ENCODE measurements at regions not wholly inside any gene's neighbourhood (a gene's known extent, or its start where the extent isn't known, plus 50 kb on each side); places are given as distances from the start of the nearest gene placed in this dataset.

GRCh38 chr11:116534270-116534975 is 238.4 kb downstream of the BUD13 start:
- CTCF ChIA-PET, result no interaction called here
- no peak for TF ChIP-seq CTCF (IDR thresholded peaks at IDR 0.05; ENCODE audit: low read depth, low read length)
- DNase-seq (ENCODE audit: low read depth, low spot score), result no peak

DNA sequence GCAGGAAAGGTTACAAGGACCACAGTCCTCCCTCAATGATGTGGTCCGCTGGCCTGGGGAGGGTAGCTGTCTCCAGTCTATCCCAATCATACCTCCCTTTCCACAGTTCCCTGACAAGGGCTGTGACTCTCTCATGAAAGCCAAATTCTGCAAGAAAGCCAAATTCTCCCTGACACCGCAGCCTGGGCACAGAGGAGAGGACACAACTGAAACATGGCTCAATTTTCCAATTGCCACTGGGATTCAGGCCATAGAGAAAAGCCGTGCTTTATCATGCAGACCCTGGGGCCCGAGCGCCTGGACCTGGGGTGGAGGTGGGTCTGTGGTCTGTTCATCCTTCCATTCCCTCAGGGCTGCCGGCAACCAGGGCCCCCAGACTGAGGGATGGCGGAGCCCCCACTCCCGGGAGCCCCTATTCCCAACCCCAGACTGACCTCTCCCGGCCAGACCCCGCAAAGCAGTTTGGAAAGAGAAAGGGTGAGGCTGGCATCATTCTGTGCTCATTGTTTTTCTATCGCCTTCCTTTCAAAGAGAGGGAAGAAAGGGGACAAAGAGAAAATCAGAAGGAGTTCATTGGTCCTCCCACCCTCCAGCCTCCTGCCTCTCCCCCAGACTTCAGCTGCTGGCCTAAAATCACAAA is 239.5 kb downstream of the BUD13 start:
- Histone ChIP-seq H3K4me3 (ENCODE audit: low read depth, low read length) (no peak overlapping the region), H3K27ac (ENCODE audit: low read depth, low read length) (no peak overlapping the region), H3K9me3 (ENCODE audit: control insufficient read depth, insufficient read depth, low read length) (no peaks in the 10 kb centered on the region), H3K27me3 (ENCODE audit: control insufficient read depth, insufficient read depth, low read length) (peaks cover 9% of the 10 kb centered on the region)
- no peak for TF ChIP-seq CTCF (IDR thresholded peaks at IDR 0.05; ENCODE audit: low read depth, low read length)
- ChIA-PET POLR2A (no interaction called here), CTCF (no interaction called here)
- DNase-seq (ENCODE audit: low read depth, low spot score), result no peak

More at GRCh38 chr11:116534270-116534975, 238.4 kb downstream of the BUD13 start:
- Histone ChIP-seq H3K27me3 (ENCODE audit: control insufficient read depth, insufficient read depth, low read length) (peaks cover 11% of the 10 kb centered on the region), H3K27ac (ENCODE audit: low read depth, low read length) (no peak overlapping the region), H3K9me3 (ENCODE audit: control insufficient read depth, insufficient read depth, low read length) (no peaks in the 10 kb centered on the region), H3K4me3 (ENCODE audit: low read depth, low read length) (no peak overlapping the region)
- POLR2A ChIA-PET, result no interaction called here

- Histone ChIP-seq H3K4me3 (ENCODE audit: low read depth, low read length) (no peak overlapping the region), H3K9me3 (ENCODE audit: control insufficient read depth, insufficient read depth, low read length) (no peaks in the 10 kb centered on the region), H3K27me3 (ENCODE audit: control insufficient read depth, insufficient read depth, low read length) (peaks cover 9% of the 10 kb centered on the region), H3K27ac (ENCODE audit: low read depth, low read length) (no peak overlapping the region)
- POLR2A ChIA-PET, result no interaction called here
- no peak for TF ChIP-seq CTCF (IDR thresholded peaks at IDR 0.05; ENCODE audit: low read depth, low read length)
- no peak for DNase-seq (ENCODE audit: low read depth, low spot score)
- CTCF ChIA-PET, result no interaction called here
Observed at GRCh38 chr11:116532066-116532465, 240.7 kb downstream of the BUD13 start.

GRCh38 chr11:116530705-116531104 is 242.1 kb downstream of the BUD13 start:
- Histone ChIP-seq H3K27ac (ENCODE audit: low read depth, low read length) (no peak overlapping the region), H3K9me3 (ENCODE audit: control insufficient read depth, insufficient read depth, low read length) (no peaks in the 10 kb centered on the region), H3K27me3 (ENCODE audit: control insufficient read depth, insufficient read depth, low read length) (peaks cover 9% of the 10 kb centered on the region), H3K4me3 (ENCODE audit: low read depth, low read length) (no peak overlapping the region)
- DNase-seq (ENCODE audit: low read depth, low spot score), result no peak
- no peak for TF ChIP-seq CTCF (IDR thresholded peaks at IDR 0.05; ENCODE audit: low read depth, low read length)
- ChIA-PET CTCF (no interaction called here), POLR2A (no interaction called here)

DNA sequence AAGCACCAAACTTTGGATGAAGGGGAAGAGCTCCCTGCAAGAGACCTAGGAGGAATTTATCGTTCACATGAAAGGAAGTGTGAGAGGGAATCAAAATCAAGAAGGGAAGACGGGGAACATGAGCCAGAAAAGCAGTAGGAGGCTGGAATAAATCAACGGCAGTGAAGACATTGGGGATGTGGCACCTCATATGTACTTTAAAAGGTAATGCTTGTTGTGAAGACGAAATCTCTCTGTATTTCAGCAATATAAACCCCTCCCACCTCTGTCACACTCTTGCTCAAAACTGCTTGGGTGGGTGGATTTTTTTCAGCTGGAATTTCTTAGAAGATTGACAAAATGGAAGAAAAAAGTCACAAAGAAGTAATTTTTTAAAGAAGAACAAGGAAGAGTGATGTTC is 243.5 kb downstream of the BUD13 start:
- TF ChIP-seq CTCF (IDR thresholded peaks at IDR 0.05; ENCODE audit: low read depth, low read length), result no peak
- Histone ChIP-seq H3K27me3 (ENCODE audit: control insufficient read depth, insufficient read depth, low read length) (peaks cover 9% of the 10 kb centered on the region), H3K9me3 (ENCODE audit: control insufficient read depth, insufficient read depth, low read length) (no peaks in the 10 kb centered on the region), H3K4me3 (ENCODE audit: low read depth, low read length) (no peak overlapping the region), H3K27ac (ENCODE audit: low read depth, low read length) (no peak overlapping the region)
- ChIA-PET CTCF (no interaction called here), POLR2A (no interaction called here)
- no peak for DNase-seq (ENCODE audit: low read depth, low spot score)
